ENCODE measurements at regions not wholly inside any gene's neighbourhood (a gene's known extent, or its start where the extent isn't known, plus 50 kb on each side); places are given as distances from the start of the nearest gene placed in this dataset.

- DNase-seq: no peak
- Histone ChIP-seq H3F3A (ENCODE audit: insufficient read depth) (peaks cover 35% of the 10 kb centered on the region), H3K27ac (no peak overlapping the region), H3K9ac (no peak overlapping the region), H3K4me2 (ENCODE audit: unreplicated experiment) (no peak overlapping the region), H3K9me3 (ENCODE audit: low read depth) (no peaks in the 10 kb centered on the region), H3K4me3 (no peak overlapping the region), H3K9me2 (ENCODE audit: insufficient read depth) (no peaks in the 10 kb centered on the region), H3K4me1 (ENCODE audit: insufficient read depth) (peaks cover 46% of the 10 kb centered on the region), H3K27me3 (replicated peaks; ENCODE audit: insufficient read depth) (no peaks in the 10 kb centered on the region), H2AFZ (no peak overlapping the region), H4K20me1 (ENCODE audit: insufficient read depth) (no peaks in the 10 kb centered on the region), H3K36me3 (ENCODE audit: low read depth) (no peaks in the 10 kb centered on the region), H3K79me2 (ENCODE audit: insufficient read depth) (no peaks in the 10 kb centered on the region)
- TF ChIP-seq EZH2 (IDR thresholded peaks at IDR 0.05; ENCODE audit: insufficient read depth, poor library complexity, severe bottlenecking) (no peak), EZH2phosphoT487 (IDR thresholded peaks at IDR 0.05; ENCODE audit: insufficient read depth, low read depth) (no peak)
- WGBS, 2 experiments (ENCODE audit: low coverage in 1 of 2, low lambda C conversion rate in 2 of 2, missing lambda C conversion rate in 2 of 2): 77 to 80% methylated on average over 8 of the region's 8 CpGs
- in situ Hi-C loops (cut with MboI): no loop called here
Observed at GRCh38 chr2:71882236-71882946, 265.3 kb downstream of the CYP26B1 start.

GRCh38 chr2:71880846-71881610 lies 266.6 kb downstream of the CYP26B1 start:
- H3K9me3 ChIP-seq (ENCODE audit: low read depth): no peaks in the 10 kb centered on the region
- H2AFZ ChIP-seq: no peak overlapping the region

DNA sequence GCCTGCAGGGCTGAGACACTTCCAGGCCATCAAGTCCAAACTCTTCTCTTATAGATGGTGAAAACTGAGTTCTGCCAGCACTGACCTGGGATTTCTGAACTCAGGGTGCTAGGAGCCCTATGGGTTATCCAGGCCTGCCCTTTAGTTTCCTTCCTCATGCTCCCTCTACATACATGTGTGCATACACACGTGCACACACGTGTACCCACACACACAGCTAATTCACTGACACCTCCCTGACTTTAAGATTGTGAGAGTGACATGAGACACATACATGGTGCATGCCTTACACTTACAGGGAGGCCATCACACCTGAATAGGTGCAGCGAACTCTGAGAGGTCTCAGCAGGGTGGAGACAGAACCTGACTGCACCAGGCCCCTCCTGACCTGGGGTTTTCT lies 267.4 kb downstream of the CYP26B1 start:
- DNase-seq: no peak
- WGBS, 2 experiments (ENCODE audit: low coverage in 1 of 2, low lambda C conversion rate in 2 of 2, missing lambda C conversion rate in 2 of 2): 64 to 66% methylated on average over 3 of the region's 3 CpGs
- Histone ChIP-seq H3K9ac (no peak overlapping the region), H3K4me2 (ENCODE audit: unreplicated experiment) (no peak overlapping the region), H3K4me3 (no peak overlapping the region), H3K27me3 (replicated peaks; ENCODE audit: insufficient read depth) (no peaks in the 10 kb centered on the region), H3K27ac (no peak overlapping the region), H4K20me1 (ENCODE audit: insufficient read depth) (no peaks in the 10 kb centered on the region), H3K9me3 (ENCODE audit: low read depth) (no peaks in the 10 kb centered on the region), H3K4me1 (ENCODE audit: insufficient read depth) (peaks cover 46% of the 10 kb centered on the region), H3K36me3 (ENCODE audit: low read depth) (no peaks in the 10 kb centered on the region), H3K79me2 (ENCODE audit: insufficient read depth) (no peaks in the 10 kb centered on the region), H3K9me2 (ENCODE audit: insufficient read depth) (no peaks in the 10 kb centered on the region), H2AFZ (no peak overlapping the region), H3F3A (ENCODE audit: insufficient read depth) (peaks cover 35% of the 10 kb centered on the region)
- TF ChIP-seq EZH2phosphoT487 (IDR thresholded peaks at IDR 0.05; ENCODE audit: insufficient read depth, low read depth) (no peak), EZH2 (IDR thresholded peaks at IDR 0.05; ENCODE audit: insufficient read depth, poor library complexity, severe bottlenecking) (no peak)
- in situ Hi-C loops (cut with MboI): no loop called here

More at GRCh38 chr2:71880846-71881610, 266.6 kb downstream of the CYP26B1 start:
- H3K27ac ChIP-seq: peak overlapping the region; percentile 38
- H3K4me3 ChIP-seq: no peak overlapping the region
- H3K4me1 ChIP-seq (ENCODE audit: insufficient read depth): peaks cover 46% of the 10 kb centered on the region
- no peaks in the 10 kb centered on the region for H3K9me2 ChIP-seq (ENCODE audit: insufficient read depth)
- no peaks in the 10 kb centered on the region for H4K20me1 ChIP-seq (ENCODE audit: insufficient read depth)
- TF ChIP-seq EZH2phosphoT487 (IDR thresholded peaks at IDR 0.05; ENCODE audit: insufficient read depth, low read depth) (no peak), EZH2 (IDR thresholded peaks at IDR 0.05; ENCODE audit: insufficient read depth, poor library complexity, severe bottlenecking) (no peak)
- no peaks in the 10 kb centered on the region for H3K36me3 ChIP-seq (ENCODE audit: low read depth)
- no peaks in the 10 kb centered on the region for H3K79me2 ChIP-seq (ENCODE audit: insufficient read depth)
- peaks cover 35% of the 10 kb centered on the region for H3F3A ChIP-seq (ENCODE audit: insufficient read depth)
- no peak overlapping the region for H3K9ac ChIP-seq
- in situ Hi-C loops (cut with MboI): no loop called here
- 64 to 76% methylated on average over 4 of the region's 4 CpGs for WGBS, 2 experiments (ENCODE audit: low coverage in 1 of 2, low lambda C conversion rate in 2 of 2, missing lambda C conversion rate in 2 of 2)
- peak overlapping the region; percentile 31 for H3K4me2 ChIP-seq (ENCODE audit: unreplicated experiment)
- H3K27me3 ChIP-seq (replicated peaks; ENCODE audit: insufficient read depth): no peaks in the 10 kb centered on the region
- peak; percentile 79 for DNase-seq

GRCh38 chr2:71879509-71880184 lies 268.0 kb downstream of the CYP26B1 start:
- Histone ChIP-seq H3K9me2 (ENCODE audit: insufficient read depth) (no peaks in the 10 kb centered on the region), H3K4me2 (ENCODE audit: unreplicated experiment) (no peak overlapping the region), H3K27me3 (replicated peaks; ENCODE audit: insufficient read depth) (no peaks in the 10 kb centered on the region), H3F3A (ENCODE audit: insufficient read depth) (peaks cover 35% of the 10 kb centered on the region), H3K4me1 (ENCODE audit: insufficient read depth) (peaks cover 46% of the 10 kb centered on the region), H3K4me3 (no peak overlapping the region), H3K79me2 (ENCODE audit: insufficient read depth) (no peaks in the 10 kb centered on the region), H3K9me3 (ENCODE audit: low read depth) (no peaks in the 10 kb centered on the region), H2AFZ (no peak overlapping the region), H4K20me1 (ENCODE audit: insufficient read depth) (no peaks in the 10 kb centered on the region), H3K27ac (no peak overlapping the region), H3K9ac (no peak overlapping the region), H3K36me3 (ENCODE audit: low read depth) (no peaks in the 10 kb centered on the region)
- peak; percentile 17 for DNase-seq
- 66 to 71% methylated on average over 13 of the region's 13 CpGs for WGBS, 2 experiments (ENCODE audit: low coverage in 1 of 2, low lambda C conversion rate in 2 of 2, missing lambda C conversion rate in 2 of 2)
- in situ Hi-C loops (cut with MboI): no loop called here
- TF ChIP-seq EZH2 (IDR thresholded peaks at IDR 0.05; ENCODE audit: insufficient read depth, poor library complexity, severe bottlenecking) (no peak), EZH2phosphoT487 (IDR thresholded peaks at IDR 0.05; ENCODE audit: insufficient read depth, low read depth) (no peak)

Data from GM23248 (cell line).